Stromal cell of bone marrow (primary cell): ENCODE measurements at regions not wholly inside any gene's neighbourhood (a gene's known extent, or its start where the extent isn't known, plus 50 kb on each side); places are given as distances from the start of the nearest gene placed in this dataset.

Experiments used
- DNase-seq: peaks from one replicate; pipeline ENCODE4 v3.0.0-alpha.2; 2012; ENCODE audit warnings: low read depth

GRCh38 chr14:99095369-99095768 lies 176.6 kb downstream of the BCL11B start:
- DNase-seq: no peak

- no peak for DNase-seq
Observed at GRCh38 chr14:99098199-99098598, 173.8 kb downstream of the BCL11B start.

DNA sequence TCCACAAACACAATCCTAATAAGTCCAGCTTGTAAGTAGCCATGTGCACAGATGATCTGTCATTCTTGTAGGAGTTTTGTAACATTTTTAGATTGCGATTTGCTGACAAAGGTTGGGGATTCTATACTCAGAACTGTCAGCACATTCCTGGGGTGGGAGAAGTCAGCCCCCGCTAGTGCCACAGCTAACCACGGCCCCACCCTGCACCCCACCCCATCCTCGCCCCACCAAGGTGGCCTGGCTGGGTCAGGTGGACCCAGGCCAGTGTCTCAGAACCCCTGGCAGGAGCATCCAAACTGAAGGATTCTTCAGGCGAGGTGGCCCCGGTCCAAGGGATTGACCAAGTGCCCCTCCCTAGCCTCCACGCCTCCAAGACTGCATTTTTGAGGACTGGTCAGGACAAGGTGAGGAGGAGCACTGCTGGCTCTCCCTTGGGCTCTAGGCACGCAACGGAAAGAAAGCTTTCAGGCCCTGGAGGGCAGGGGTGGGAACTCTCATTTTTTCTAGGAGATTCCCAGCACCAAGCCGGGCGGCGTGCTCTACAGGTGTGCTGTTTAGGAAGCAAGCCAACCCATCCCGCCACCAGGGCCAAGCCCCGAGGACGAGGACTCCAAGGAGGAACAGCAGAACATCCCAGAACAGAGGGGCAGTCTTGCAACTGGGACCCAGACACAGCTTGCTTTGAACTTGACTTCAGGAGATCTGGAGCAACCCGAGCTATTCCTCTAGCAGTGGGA lies 172.8 kb downstream of the BCL11B start:
- DNase-seq: no peak

DNA sequence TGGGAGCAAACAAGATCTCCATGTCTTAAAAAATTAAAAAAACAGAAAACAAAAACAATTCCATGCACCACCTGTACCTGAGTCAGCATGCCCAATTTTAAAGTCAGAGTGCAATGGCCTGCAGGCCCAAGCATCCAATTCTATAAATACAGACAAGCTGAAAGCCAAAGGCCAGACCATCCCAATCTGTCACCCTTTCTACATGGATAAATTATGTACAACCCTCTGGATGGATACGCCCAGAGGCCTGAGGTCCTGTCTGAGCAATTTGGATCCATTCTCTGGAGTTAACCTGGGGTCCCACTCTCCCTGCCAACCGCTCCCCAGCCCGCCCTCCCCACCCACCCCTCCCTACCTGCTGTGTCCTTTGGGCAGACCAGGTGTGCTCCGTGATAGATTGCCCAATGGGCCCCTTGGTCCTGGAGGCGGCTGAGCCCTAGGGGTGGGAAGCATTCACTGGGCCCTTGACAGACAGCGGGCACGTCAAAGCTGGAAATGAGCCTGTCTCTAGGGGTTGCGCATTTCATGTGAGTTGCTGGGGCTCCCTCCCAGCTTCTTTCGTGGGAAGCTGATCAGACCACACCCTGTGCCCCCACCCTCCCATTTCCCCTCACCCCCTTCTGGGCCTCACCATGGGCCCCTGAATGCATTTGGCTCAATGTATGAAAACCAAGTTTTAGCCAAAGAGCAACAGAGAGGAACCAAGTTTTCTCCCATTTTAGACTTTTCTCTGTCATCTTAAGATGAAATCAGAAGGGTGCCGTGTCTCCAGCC lies 171.3 kb downstream of the BCL11B start:
- DNase-seq: no peak

GRCh38 chr14:99101855-99102461 lies 170.0 kb downstream of the BCL11B start:
- DNase-seq: no peak

DNA sequence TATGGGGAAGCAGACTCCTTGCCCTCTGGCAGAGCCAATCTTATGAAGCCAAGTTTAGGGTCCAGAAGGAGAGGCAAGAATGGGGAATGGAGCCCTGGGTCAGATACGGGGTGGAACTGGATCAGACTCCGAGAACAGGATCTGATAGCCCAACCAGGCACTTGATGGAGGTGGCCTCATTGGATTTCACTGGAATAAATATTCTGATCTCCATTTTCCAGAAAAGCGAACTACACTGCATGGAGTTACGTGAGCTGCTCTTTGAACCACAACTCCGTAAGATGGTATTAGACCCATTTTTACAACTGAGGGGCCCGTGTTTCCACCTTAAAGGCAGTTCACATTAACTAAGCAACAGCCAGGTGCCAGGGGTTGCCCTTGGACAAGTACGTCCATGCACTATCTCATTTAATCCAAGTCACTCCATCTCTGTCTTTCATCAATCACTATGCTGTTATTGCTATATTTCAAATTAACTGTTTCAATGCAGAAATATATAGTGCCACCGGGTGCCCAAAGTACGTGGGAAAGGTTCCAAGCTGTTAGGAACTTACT lies 155.2 kb downstream of the BCL11B start:
- DNase-seq: no peak

DNA sequence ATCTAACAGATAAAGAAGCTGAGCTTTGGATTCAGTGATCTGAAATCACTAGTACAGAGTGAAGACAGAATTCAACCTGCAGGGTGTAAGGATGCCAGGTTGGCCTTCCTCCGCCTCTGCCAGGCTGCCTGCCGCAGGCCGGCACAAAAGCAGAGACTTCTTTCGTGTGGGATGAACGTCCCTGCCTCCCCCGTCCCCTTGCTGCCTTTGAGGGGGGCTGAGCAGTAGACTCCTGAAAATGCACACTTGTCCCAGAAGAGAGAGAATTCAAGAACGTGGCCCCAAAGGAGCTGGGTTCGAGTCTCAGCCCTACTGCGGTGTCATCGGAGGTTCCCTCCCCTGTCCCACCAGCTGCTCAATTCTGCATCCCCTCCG lies 154.3 kb downstream of the BCL11B start:
- DNase-seq: no peak

- no peak for DNase-seq
Observed at GRCh38 chr14:99118046-99118721, 153.8 kb downstream of the BCL11B start.

DNA sequence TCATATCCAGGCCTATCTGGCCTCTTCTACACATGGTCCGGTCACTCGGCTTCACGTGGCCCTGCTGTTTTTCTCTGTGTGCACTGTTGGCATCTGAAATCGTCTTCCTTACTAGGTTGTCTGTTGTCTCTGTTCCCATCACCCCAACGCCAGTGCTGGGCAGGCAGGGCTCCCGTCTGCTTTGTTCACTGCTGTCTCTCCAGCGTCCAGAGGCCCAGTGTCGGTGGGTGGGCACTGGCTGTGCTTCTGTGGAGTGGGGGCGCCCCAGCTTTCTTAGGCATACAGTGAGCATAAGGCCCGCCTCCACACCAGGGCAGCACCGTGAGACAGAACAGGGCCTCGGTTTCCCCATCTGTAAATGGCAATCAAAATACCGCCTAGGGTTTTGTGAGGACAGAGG lies 153.1 kb downstream of the BCL11B start:
- no peak for DNase-seq
